AG04449 (cell line): ENCODE measurements at regions not wholly inside any gene's neighbourhood (a gene's known extent, or its start where the extent isn't known, plus 50 kb on each side); places are given as distances from the start of the nearest gene placed in this dataset.

Source experiments
- CTCF ChIA-PET: fragments of 350-600 bp; formaldehyde crosslinking; extraction: SDS; loops from one replicate; lab custom pipeline; 2021; ENCODE audit warnings: antibody characterized with exemption; lab: Yijun Ruan, JAX
- POLR2A ChIA-PET: fragments of 400-600, 350-600 bp; formaldehyde crosslinking; extraction: SDS; loops from one replicate; lab custom pipeline; 2020; ENCODE audit warnings: antibody characterized with exemption, inconsistent platforms; lab: Yijun Ruan, JAX
- DNase-seq: peaks from one replicate; pipeline ENCODE4 v3.0.0-alpha.2; 2010; ENCODE audit warnings: low read depth, low spot score
- H3K4me3 ChIP-seq: 2 replicates; pipeline ENCODE4 v1.5.1; 2011; ENCODE audit warnings: low read depth, mild to moderate bottlenecking, control low read depth, low read length
- TF ChIP-seq, protein P1 (sequence below): IDR thresholded peaks from one replicate; pipeline ENCODE4 v1.5.1; 2011; ENCODE audit warnings: mild to moderate bottlenecking, moderate library complexity, low read length, control low read depth, inconsistent platforms; ENCODE audit not compliant: insufficient read depth; ENCODE audit errors: missing control alignments

DNA sequence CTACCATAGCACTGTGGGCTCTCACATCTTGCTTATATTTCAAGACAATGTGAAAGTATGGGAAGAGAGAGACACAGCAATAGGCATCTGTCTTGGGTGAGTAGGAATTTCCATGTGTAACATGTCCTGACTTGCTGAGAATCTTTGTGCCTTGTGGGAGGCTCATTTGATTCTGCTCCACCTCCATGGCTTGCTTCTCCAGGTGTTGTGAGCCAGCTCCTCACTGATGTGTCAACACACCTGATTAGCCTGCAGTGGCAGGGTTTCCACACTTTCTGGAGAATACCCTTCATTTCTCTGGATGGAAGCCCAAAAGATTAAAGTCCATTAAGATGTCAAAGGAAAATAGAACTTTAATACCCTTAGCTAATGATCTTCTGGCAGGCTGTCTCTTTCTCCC is 613.6 kb downstream of the ZNF608 start:
- TF ChIP-seq, protein P1, sequence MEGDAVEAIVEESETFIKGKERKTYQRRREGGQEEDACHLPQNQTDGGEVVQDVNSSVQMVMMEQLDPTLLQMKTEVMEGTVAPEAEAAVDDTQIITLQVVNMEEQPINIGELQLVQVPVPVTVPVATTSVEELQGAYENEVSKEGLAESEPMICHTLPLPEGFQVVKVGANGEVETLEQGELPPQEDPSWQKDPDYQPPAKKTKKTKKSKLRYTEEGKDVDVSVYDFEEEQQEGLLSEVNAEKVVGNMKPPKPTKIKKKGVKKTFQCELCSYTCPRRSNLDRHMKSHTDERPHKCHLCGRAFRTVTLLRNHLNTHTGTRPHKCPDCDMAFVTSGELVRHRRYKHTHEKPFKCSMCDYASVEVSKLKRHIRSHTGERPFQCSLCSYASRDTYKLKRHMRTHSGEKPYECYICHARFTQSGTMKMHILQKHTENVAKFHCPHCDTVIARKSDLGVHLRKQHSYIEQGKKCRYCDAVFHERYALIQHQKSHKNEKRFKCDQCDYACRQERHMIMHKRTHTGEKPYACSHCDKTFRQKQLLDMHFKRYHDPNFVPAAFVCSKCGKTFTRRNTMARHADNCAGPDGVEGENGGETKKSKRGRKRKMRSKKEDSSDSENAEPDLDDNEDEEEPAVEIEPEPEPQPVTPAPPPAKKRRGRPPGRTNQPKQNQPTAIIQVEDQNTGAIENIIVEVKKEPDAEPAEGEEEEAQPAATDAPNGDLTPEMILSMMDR = no peak
- CTCF ChIA-PET = no interaction called here
- POLR2A ChIA-PET = no interaction called here
- H3K4me3 ChIP-seq = no peak overlapping the region
- DNase-seq = no peak

DNA sequence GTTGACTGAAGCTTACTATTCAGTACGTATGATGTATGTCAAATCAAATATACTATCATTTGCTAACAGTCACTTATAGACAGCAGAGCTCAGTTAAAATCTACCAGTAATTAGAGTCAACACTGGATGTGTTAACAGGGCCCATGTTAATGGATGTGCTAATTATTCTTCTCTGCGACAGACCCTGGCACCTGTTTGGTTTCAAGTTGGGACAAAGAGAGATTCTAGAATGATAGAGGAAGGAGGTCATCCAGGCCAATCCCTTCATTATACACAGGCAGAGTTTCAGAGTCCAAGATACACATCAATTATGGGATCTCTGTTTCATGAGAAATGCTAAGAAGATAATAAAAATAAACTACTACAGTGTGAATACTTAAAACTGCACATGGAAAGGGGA is 615.0 kb downstream of the ZNF608 start:
- POLR2A ChIA-PET = no interaction called here
- TF ChIP-seq, protein P1 = no peak
- CTCF ChIA-PET = no interaction called here
- no peak overlapping the region for H3K4me3 ChIP-seq
- no peak for DNase-seq

DNA sequence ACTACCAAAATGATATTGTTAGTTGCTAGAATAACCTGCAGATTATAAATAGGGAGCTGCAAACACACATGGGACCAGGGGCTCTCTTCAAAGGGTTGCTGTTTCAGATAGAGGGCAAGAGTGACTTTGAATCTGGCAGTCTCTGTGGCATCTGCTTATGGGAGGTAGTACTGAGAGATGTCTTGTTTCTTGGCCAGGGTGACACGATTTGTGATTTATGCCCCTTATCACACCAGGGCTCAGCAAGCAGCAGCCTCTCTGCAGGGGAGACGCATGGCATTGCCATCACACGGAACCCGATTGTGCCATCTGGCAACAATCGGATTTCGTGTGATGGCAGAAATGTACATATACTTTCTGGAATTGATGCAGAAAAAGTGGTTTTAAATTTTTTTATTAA is 615.6 kb downstream of the ZNF608 start:
- CTCF ChIA-PET = no interaction called here
- POLR2A ChIA-PET = no interaction called here
- no peak overlapping the region for H3K4me3 ChIP-seq
- TF ChIP-seq, protein P1 = no peak
- no peak for DNase-seq

DNA sequence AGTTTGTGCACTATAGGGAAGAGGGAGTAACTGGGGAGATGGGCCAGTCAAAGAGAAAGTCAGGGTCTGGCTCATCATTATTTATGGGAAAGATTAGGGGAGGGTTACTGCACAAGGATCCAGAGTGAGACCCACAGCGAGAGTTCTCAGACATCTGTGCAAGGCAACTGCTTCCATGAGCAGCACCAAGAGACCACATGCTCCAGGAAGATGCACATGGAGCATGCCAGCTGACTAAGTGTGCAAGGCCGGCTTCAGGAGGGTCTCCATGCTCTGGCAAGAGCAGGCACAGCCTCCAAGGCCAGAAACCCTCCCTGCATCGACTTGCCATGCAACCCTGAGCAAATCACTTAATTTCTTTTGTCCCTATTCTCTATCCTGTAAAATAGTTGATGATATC is 616.9 kb downstream of the CSNK1G3 start:
- CTCF ChIA-PET = no interaction called here
- no peak overlapping the region for H3K4me3 ChIP-seq
- TF ChIP-seq, protein P1 = no peak
- POLR2A ChIA-PET = no interaction called here
- DNase-seq = no peak

DNA sequence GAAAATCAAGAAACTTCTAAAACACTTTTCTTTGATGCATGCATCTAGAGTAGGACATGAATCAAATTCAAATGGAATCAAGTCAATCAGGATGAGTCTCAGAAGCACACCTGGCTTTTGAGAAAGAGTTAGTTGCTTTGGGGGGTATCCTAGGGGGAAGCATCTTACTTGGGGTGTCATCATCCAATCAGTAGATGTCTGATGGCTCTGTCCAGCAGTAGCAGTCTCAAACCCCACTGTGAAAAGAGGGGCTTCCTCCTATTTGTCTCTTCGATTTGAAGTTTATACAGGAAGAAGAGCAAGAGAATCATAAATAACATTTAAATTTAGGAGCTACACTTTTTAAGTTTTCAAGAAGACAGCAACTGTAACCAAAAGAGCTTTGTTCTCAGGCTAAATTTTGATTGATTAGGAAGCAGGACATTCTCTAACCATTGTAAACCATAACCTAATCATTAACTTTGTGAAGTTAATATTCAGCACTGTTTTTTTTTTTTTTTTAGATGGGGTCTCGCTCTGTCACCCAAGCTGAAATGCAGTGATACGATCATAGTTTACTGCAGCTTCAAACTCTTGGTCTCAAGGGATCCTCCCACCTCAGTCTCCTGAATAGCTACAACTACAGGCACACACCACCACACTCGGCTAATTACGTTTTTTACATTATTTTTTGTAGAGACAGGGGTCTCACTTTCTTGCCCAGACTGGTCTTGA is 614.7 kb downstream of the CSNK1G3 start:
- no peak overlapping the region for H3K4me3 ChIP-seq
- TF ChIP-seq, protein P1 = no peak
- ChIA-PET CTCF (no interaction called here), POLR2A (no interaction called here)
- DNase-seq = no peak

DNA sequence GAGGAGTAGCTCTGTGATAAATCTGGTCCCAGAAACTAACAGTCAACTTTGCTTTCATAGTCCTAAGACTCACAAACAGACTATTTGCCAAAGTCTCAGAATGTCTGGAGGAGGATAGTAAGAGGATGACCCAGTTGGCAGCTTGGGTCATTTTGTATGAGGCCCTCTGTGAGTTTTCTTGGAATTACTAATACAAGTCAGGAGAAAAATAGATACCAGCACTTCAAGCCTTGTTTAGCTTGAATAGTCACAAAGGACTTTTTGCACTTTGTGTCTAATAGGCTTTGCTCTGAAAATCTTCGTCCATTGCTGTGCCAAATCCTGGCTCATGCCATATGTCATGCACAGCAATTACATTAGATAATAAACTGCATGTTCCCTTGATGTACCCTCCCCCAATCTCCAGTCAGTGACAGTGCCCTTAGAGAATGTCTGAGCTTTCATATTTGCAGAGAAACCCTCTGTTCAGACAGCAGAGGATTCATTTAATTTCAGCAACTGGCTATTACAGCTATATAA is 612.8 kb downstream of the CSNK1G3 start:
- POLR2A ChIA-PET = no interaction called here
- TF ChIP-seq, protein P1 = no peak
- H3K4me3 ChIP-seq = no peak overlapping the region
- no peak for DNase-seq
- CTCF ChIA-PET = no interaction called here
